AG10803 (cell line): ENCODE measurements at regions not wholly inside any gene's neighbourhood (a gene's known extent, or its start where the extent isn't known, plus 50 kb on each side); places are given as distances from the start of the nearest gene placed in this dataset.

ENCODE experiments used
- DNase-seq: peaks from one replicate; pipeline ENCODE4 v3.0.0; 2010; ENCODE audit warnings: low read depth
- H3K4me3 ChIP-seq: 2 replicates; pipeline ENCODE4 v1.5.1; 2011; ENCODE audit warnings: mild to moderate bottlenecking, low read length, control low read depth
- CTCF ChIP-seq: conservative IDR thresholded peaks from 2 replicates; pipeline ENCODE4 v1.5.1; 2011; ENCODE audit warnings: mild to moderate bottlenecking, low read length, control low read depth, inconsistent platforms

- no peak for DNase-seq
- no peak overlapping the region for H3K4me3 ChIP-seq
- TF ChIP-seq CTCF = no peak
Measured at GRCh38 chr5:89513299-89514044, 630.5 kb upstream of the MEF2C start.

- TF ChIP-seq CTCF = no peak
- no peak for DNase-seq
- no peak overlapping the region for H3K4me3 ChIP-seq
Measured at GRCh38 chr5:89504051-89504450, 621.1 kb upstream of the MEF2C start.

- H3K4me3 ChIP-seq = no peak overlapping the region
- no peak for TF ChIP-seq CTCF
- DNase-seq = no peak
Measured at GRCh38 chr5:89499787-89500186, 616.8 kb upstream of the MEF2C start.

GRCh38 chr5:89498699-89499098 is 615.7 kb upstream of the MEF2C start:
- TF ChIP-seq CTCF = no peak
- no peak for DNase-seq
- no peak overlapping the region for H3K4me3 ChIP-seq

- TF ChIP-seq CTCF = no peak
- H3K4me3 ChIP-seq = no peak overlapping the region
- DNase-seq = no peak
Measured at GRCh38 chr5:89493414-89493813, 610.4 kb upstream of the MEF2C start.

- no peak for TF ChIP-seq CTCF
- H3K4me3 ChIP-seq = no peak overlapping the region
- DNase-seq = no peak
Measured at GRCh38 chr5:89484962-89485361, 602.0 kb upstream of the MEF2C start.

- no peak for TF ChIP-seq CTCF
- DNase-seq = no peak
- no peak overlapping the region for H3K4me3 ChIP-seq
Measured at GRCh38 chr5:89480406-89481007, 597.5 kb upstream of the MEF2C start.
